Activated B cell treated with CpG ODN at 0.5 μM for 24 hours (primary cell): ENCODE measurements at regions not wholly inside any gene's neighbourhood (a gene's known extent, or its start where the extent isn't known, plus 50 kb on each side); places are given as distances from the start of the nearest gene placed in this dataset.

ENCODE experiments used
- ATAC-seq: fragments of 200-7000 bp; cut with Tn5 transposase; one replicate; pipeline ENCODE4 v1.10.0; 2021; ENCODE audit warnings: low read depth, mild to moderate bottlenecking, moderate library complexity
- CTCF ChIA-PET: fragments of 350-600 bp; sonication (Branson Sonifier 250); formaldehyde crosslinking; loops from one replicate; lab custom pipeline; 2021; ENCODE audit warnings: antibody characterized with exemption; lab: Charles Lee
- POLR2A ChIA-PET: fragments of 350-600 bp; sonication (Branson Sonifier 250); formaldehyde crosslinking; loops from one replicate; lab custom pipeline; 2021; ENCODE audit warnings: antibody characterized with exemption; lab: Charles Lee
- DNase-seq: peaks from one replicate; pipeline ENCODE4 v3.0.0; 2022
- H3K27ac Mint-ChIP-seq: one replicate; pipeline ENCODE4 v1.8.0; 2020; ENCODE audit warnings: mixed read lengths
- H3K27me3 Mint-ChIP-seq: one replicate; pipeline ENCODE4 v1.8.0; 2021; ENCODE audit warnings: mixed read lengths
- H3K36me3 Mint-ChIP-seq: one replicate; pipeline ENCODE4 v1.8.0; 2021; ENCODE audit warnings: low read depth, mixed read lengths
- H3K4me1 Mint-ChIP-seq: one replicate; pipeline ENCODE4 v1.8.0; 2021; ENCODE audit warnings: mixed read lengths
- H3K4me3 Mint-ChIP-seq: one replicate; pipeline ENCODE4 v1.8.0; 2020; ENCODE audit warnings: mild to moderate bottlenecking, mixed read lengths
- H3K9me3 Mint-ChIP-seq: one replicate; pipeline ENCODE4 v1.8.0; 2020; ENCODE audit warnings: mixed read lengths
- CTCF ChIP-seq: fragments of 200-600 bp; IDR thresholded peaks from one replicate; pipeline ENCODE4 v1.8.0; 2022; ENCODE audit warnings: antibody characterized with exemption, mild to moderate bottlenecking
- intact Hi-C: fragments of 100-400 bp; cut with micrococcal nuclease; formaldehyde crosslinking; loops from one replicate; pipeline ENCODE4 v1.15.1; 2024

GRCh38 chr22:26786398-26786797 is 129.0 kb downstream of the MIAT start:
- CTCF ChIA-PET: no interaction called here

GRCh38 chr22:26789951-26790350 is 132.6 kb downstream of the MIAT start:
- no peaks in the 10 kb centered on the region for H3K27me3 Mint-ChIP-seq
- CTCF ChIA-PET: no interaction called here
- no peak overlapping the region for H3K27ac Mint-ChIP-seq
- H3K4me1 Mint-ChIP-seq: peaks cover 6% of the 10 kb centered on the region
- H3K9me3 Mint-ChIP-seq: peaks cover 4% of the 10 kb centered on the region
- intact Hi-C loops: no loop called here
- DNase-seq (no peak), ATAC-seq (no peak)
- no peak for TF ChIP-seq CTCF
- no peak overlapping the region for H3K4me3 Mint-ChIP-seq
- peaks cover 77% of the 10 kb centered on the region for H3K36me3 Mint-ChIP-seq
- POLR2A ChIA-PET: no interaction called here

More at GRCh38 chr22:26786398-26786797, 129.0 kb downstream of the MIAT start:
- DNase-seq (no peak), ATAC-seq (no peak)
- POLR2A ChIA-PET: no interaction called here
- Mint-ChIP-seq H3K4me1 (peaks cover 6% of the 10 kb centered on the region), H3K36me3 (peaks cover 82% of the 10 kb centered on the region), H3K9me3 (peaks cover 4% of the 10 kb centered on the region), H3K27ac (peak overlapping the region; percentile 24), H3K4me3 (no peak overlapping the region), H3K27me3 (no peaks in the 10 kb centered on the region)
- TF ChIP-seq CTCF: no peak
- intact Hi-C loops: no loop called here

- intact Hi-C loops: no loop called here
- ChIA-PET CTCF (no interaction called here), POLR2A (no interaction called here)
- DNase-seq (no peak), ATAC-seq (no peak)
- TF ChIP-seq CTCF: no peak
- peaks cover 63% of the 10 kb centered on the region for H3K36me3 Mint-ChIP-seq
- H3K4me3 Mint-ChIP-seq: no peak overlapping the region
- H3K9me3 Mint-ChIP-seq: peaks cover 6% of the 10 kb centered on the region
- no peak overlapping the region for H3K27ac Mint-ChIP-seq
- no peaks in the 10 kb centered on the region for H3K27me3 Mint-ChIP-seq
- H3K4me1 Mint-ChIP-seq: no peaks in the 10 kb centered on the region
Measured at GRCh38 chr22:26792522-26792921, 135.1 kb downstream of the MIAT start.

- ChIA-PET CTCF (no interaction called here), POLR2A (no interaction called here)
- H3K27me3 Mint-ChIP-seq: no peaks in the 10 kb centered on the region
- ATAC-seq (no peak), DNase-seq (no peak)
- no peaks in the 10 kb centered on the region for H3K4me1 Mint-ChIP-seq
- intact Hi-C loops: no loop called here
- H3K27ac Mint-ChIP-seq: no peak overlapping the region
- no peak for TF ChIP-seq CTCF
- H3K9me3 Mint-ChIP-seq: peaks cover 2% of the 10 kb centered on the region
- no peak overlapping the region for H3K4me3 Mint-ChIP-seq
- H3K36me3 Mint-ChIP-seq: peaks cover 31% of the 10 kb centered on the region
Measured at GRCh38 chr22:26796785-26797184, 139.4 kb downstream of the MIAT start.

GRCh38 chr22:26797910-26798309 is 140.5 kb downstream of the MIAT start:
- H3K9me3 Mint-ChIP-seq: peaks cover 2% of the 10 kb centered on the region
- CTCF ChIA-PET: no interaction called here
- peaks cover 23% of the 10 kb centered on the region for H3K36me3 Mint-ChIP-seq
- no peaks in the 10 kb centered on the region for H3K4me1 Mint-ChIP-seq
- no peaks in the 10 kb centered on the region for H3K27me3 Mint-ChIP-seq
- intact Hi-C loops: no loop called here
- no peak for ATAC-seq
- H3K27ac Mint-ChIP-seq: no peak overlapping the region
- TF ChIP-seq CTCF: no peak
- no peak overlapping the region for H3K4me3 Mint-ChIP-seq
- DNase-seq: no peak
- POLR2A ChIA-PET: no interaction called here
